T-helper 2 cell (primary cell): ENCODE measurements at regions not wholly inside any gene's neighbourhood (a gene's known extent, or its start where the extent isn't known, plus 50 kb on each side); places are given as distances from the start of the nearest gene placed in this dataset.
"Not testable (repeated sequence)": the region's sequence is repeated elsewhere in the genome, so short reads cannot be mapped to it uniquely, and the experiment has no call there.

ENCODE experiments used
- DNase-seq, 5 experiments: peaks; one replicate each; pipeline versions ENCODE4 v3.0.0 to v3.0.0-alpha.2; 2012 to 2022

GRCh38 chr2:37722971-37723370, 51.5 kb upstream of the CDC42EP3 start:
- not testable (repeated sequence) for DNase-seq

- no peak for DNase-seq
Measured at GRCh38 chr2:37730037-37730818, 58.8 kb upstream of the CDC42EP3 start.

GRCh38 chr2:37732412-37732811, 61.0 kb upstream of the CDC42EP3 start:
- DNase-seq = not testable (repeated sequence)

GRCh38 chr2:37733251-37733650, 61.8 kb upstream of the CDC42EP3 start:
- DNase-seq = no peak

- not testable (repeated sequence) for DNase-seq
Measured at GRCh38 chr2:37733955-37734354, 62.5 kb upstream of the CDC42EP3 start.

GRCh38 chr2:37734891-37735523, 63.6 kb upstream of the CDC42EP3 start:
- DNase-seq = not testable (repeated sequence)

GRCh38 chr2:37735524-37735910, 64.1 kb upstream of the CDC42EP3 start:
- DNase-seq = not testable (repeated sequence)

GRCh38 chr2:37737507-37737906, 66.1 kb upstream of the CDC42EP3 start:
- no peak for DNase-seq

GRCh38 chr2:37738266-37738885, 66.9 kb upstream of the CDC42EP3 start:
- no peak for DNase-seq

- DNase-seq = no peak
Measured at GRCh38 chr2:37739153-37739552, 67.7 kb upstream of the CDC42EP3 start.

GRCh38 chr2:37740164-37740739, 68.8 kb upstream of the CDC42EP3 start:
- DNase-seq = no peak

- DNase-seq = no peak
Measured at GRCh38 chr2:37742286-37742685, 70.8 kb upstream of the CDC42EP3 start.

GRCh38 chr2:37744010-37744409, 72.6 kb upstream of the CDC42EP3 start:
- DNase-seq = no peak

- DNase-seq = not testable (repeated sequence)
Measured at GRCh38 chr2:37744961-37745360, 73.5 kb upstream of the CDC42EP3 start.

- DNase-seq = not testable (repeated sequence)
Measured at GRCh38 chr2:37746011-37746410, 74.6 kb upstream of the CDC42EP3 start.

- DNase-seq = no peak
Measured at GRCh38 chr2:37746883-37747282, 75.4 kb upstream of the CDC42EP3 start.

GRCh38 chr2:37748541-37748940, 77.1 kb upstream of the CDC42EP3 start:
- DNase-seq = no peak

GRCh38 chr2:37750286-37750685, 78.8 kb upstream of the CDC42EP3 start:
- DNase-seq = not testable (repeated sequence)

GRCh38 chr2:37752766-37753165, 81.3 kb upstream of the CDC42EP3 start:
- no peak for DNase-seq

- no peak for DNase-seq
Measured at GRCh38 chr2:37753758-37754157, 82.3 kb upstream of the CDC42EP3 start.

GRCh38 chr2:37755961-37756559, 84.6 kb upstream of the CDC42EP3 start:
- not testable (repeated sequence) for DNase-seq

GRCh38 chr2:37757456-37757855, 86.0 kb upstream of the CDC42EP3 start:
- not testable (repeated sequence) for DNase-seq

- DNase-seq = not testable (repeated sequence)
Measured at GRCh38 chr2:37758141-37758601, 86.7 kb upstream of the CDC42EP3 start.
